Activated CD4-positive, alpha-beta T cell treated with anti-CD3 and anti-CD28 coated beads, Interleukin-2, amount 50 U/mL, for 4 hours (primary cell): ENCODE measurements at regions not wholly inside any gene's neighbourhood (a gene's known extent, or its start where the extent isn't known, plus 50 kb on each side); places are given as distances from the start of the nearest gene placed in this dataset.
"Not testable (repeated sequence)": the region's sequence is repeated elsewhere in the genome, so short reads cannot be mapped to it uniquely, and the experiment has no call there.

Experiments
- DNase-seq, 2 experiments: peaks; one replicate each; pipeline ENCODE4 v3.0.0-alpha.2; 2020

DNA sequence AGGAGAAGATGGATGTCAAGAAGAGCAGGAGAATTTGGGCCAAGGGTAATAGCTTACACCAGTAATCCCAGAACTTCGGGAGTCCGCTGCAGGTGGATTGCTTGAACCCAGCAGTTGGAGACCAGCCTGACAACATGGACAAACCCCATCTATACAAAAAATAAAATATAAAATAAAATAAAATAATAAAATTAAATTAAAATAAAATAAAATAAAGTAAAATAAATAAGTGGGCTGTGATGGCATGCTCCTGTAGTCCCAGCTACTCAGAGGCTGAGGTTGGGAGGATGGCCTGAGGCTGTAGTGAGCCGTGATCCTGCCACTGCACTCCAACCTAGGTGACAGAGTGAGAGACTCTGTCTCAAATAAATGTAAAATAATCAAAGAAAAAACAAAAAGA, 1946.7 kb downstream of the MRPL39 start:
- DNase-seq = no peak

DNA sequence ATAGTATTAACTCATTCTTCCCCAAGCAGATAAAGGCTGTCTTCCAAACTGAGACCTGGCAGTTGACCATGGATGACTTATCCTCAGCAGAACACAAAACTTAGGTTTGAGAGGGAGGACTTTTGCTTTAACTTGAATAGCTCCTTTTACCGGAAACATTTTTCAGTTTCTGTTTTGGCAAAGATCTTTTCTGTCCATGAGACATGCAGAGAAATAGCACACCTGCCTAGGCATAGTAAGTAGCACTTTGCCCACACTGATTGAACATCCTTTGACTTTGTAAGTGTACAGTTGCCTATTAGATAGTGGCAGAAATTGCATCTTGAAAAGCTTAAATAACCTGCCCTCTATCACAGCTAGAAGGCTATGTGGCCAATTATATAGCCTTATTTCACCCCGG, 1962.5 kb downstream of the MRPL39 start:
- DNase-seq = no peak

DNA sequence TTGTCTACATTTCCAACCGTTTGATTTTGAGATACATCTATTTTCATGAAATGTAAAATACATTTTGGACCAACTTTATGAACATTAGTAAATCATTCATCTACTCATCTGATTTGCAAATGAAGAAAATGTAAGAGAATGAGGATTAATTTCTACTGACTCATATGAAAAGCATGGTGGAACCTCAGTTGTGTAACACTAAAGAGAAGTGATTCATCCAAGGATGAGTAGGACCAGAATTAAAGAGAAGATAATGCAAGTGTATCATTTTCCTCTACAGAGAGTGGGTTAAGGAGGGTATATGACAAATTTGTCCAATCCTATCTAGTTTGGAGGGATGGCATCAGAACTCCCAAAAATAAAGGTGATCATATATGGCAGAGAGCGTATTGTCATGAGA, 1967.6 kb downstream of the MRPL39 start:
- no peak for DNase-seq

DNA sequence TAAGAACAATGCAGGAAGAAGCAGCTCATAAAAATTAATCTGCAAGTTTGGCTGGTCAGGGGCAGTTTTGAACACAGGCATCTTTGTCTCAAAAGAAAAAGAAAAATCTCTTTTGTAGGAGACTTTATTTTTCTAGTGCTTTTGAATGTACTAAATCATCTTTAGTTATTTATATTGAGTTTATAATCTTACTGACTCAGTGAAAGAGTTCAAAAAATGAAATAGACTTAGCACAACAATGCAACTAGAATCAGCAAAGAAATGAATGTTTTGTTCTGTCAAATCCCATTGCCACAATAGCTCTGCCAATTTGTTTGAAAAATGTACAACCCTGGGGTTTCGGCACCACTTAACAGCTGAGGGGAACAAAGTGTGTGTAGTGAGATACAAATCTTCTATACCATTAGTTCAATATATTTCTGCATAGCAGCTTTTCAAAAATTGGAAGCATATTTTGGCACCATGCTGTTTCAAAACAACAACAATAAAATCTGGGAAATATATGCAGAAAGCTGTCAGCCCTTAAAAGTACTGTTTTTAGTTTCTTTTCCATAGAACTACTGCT, 1969.1 kb downstream of the MRPL39 start:
- no peak for DNase-seq

DNA sequence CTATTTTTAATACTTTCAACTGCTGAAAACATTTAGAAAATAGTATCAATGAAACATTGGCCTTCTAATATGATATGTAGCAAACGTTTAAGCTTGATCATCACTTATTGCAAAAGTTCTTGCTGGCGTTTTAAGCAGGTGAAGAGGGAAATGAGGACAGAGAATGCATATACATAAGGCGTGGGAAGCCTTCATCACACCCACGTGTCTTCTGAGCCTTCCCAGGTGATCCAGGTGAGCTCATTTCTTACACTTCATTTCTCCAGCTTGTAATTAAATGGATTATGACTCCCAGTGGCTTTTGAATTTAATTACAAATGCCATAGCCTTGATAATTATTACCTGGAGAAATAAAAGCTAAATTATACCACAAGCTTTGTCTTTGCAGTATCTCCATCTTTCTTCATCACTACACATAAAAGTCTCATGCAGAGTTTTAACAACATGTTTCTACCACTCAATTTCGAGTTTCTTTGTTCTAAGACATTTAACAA, 1973.8 kb downstream of the MRPL39 start:
- no peak for DNase-seq

DNA sequence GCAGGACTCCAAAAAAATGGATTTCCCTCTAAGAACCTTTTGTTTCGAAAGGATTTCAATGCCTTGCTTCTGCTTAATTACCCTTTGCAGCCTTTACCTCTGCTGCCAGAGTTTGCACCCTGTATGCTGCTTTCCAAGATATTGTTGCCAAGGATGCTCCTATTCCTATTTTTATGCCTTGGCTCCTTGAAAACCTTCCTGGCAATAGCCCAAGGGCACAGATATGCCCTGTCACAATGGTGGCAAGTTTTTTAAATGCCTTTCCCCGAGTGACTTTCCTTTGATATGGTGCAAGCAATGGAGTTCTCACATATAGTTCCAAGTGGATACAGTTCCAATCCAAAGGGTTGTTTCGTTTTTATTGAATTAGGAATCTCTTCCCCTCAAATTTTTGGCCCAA, 1983.0 kb downstream of the MRPL39 start:
- no peak for DNase-seq

DNA sequence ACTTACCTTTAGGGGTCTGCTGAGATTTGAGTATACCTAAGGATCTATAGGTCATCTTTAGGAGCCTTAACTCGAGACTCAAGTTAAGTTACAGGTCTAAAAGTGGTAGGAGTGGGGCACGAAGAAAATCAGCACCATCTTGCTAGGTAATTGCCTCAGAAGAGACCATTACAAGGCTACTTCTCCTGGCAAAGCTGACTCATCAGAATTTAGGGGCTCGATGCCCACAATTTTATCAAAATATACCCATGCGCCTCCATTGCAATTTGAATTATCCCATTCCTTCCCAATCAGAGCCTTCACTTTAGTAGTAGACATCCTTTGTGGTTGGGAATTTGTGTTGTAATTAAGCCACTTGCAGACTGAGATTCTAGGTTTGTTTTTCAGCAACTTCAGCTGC, 1994.3 kb downstream of the MRPL39 start:
- DNase-seq = no peak

DNA sequence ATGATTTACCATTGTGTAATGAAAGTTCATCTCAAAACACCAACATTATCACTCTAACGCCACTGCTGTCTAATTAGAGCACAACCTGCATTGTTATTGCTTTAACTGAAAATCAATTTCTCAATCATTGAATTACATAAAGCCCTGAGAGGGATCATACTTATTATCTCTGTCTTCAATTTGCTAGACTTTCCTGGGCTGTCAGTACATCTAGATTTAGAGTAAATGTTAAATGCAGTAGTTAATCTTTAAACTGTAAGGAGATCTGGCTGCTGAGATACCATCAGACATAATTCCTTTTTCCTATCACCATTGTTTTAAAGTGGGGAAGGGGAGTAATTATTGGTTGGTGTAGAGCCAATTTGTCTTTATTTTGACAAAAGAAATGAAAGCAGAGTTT, 1995.1 kb downstream of the MRPL39 start:
- DNase-seq = no peak

DNA sequence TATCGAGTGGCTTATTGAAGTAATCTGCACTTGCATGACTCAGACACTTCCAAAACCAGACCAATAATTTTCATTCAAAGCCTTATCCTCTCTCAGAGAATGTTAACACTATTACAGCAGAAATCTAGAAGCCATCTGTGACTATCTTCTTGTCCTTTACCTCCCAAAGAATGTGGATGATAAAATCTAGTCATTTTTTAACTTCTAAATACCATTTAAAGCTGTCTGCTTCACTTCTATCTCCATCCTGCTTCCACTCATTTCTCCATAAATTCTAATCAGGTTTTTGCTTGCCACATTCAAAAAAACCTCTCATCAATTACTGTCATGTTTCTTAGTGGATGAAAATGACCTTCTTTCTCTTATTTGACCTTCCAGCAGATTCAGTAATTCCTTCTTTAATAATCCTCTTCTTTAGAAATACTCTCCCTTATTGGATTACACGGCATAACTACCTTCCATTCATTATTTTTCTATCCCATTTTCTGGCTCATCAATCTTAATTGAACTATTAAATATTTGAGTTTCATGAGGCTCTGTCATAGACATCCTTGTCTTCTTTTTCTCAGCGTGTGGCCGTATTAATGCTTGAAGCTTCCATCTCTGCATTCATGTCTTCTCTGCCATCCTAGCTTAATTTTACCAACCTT, 1999.4 kb downstream of the MRPL39 start:
- no peak for DNase-seq

DNA sequence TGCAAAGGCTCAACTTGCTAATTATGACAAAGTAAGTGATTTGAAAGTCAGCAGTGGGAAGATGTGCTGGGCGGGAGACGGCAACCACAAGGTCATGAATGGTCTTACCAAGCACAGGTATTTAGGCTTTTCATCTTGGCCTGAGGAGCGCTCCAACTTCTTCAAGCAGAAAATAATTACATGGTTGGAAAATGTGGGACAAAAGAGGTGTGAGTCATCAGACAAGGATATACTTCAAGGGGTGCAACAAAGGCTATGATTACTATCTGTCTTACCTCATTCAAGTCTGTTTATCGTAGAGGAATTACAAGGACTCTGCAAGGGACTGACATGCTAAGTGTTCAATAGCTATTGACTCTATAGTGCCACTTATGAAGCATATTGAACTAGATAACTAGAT, 2005.7 kb downstream of the MRPL39 start:
- DNase-seq = no peak

DNA sequence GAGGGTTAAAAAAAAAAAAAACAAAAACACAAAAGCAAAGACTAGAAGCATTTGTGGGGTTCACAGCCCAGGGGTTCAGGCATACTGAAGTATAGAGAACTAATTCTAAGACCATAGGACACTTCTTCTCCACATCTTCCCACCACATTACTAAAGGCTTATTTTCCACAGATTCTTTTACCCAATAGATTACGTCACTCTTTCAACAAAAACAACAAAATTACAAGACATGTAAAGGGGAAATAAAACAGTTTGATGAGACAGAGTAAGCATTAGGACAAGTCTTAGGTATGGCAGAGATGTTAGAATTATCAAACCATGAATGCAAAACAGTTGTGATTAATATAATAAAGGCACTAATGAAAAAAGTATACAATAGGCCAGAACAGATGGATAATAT, 2013.7 kb downstream of the MRPL39 start:
- DNase-seq = no peak

DNA sequence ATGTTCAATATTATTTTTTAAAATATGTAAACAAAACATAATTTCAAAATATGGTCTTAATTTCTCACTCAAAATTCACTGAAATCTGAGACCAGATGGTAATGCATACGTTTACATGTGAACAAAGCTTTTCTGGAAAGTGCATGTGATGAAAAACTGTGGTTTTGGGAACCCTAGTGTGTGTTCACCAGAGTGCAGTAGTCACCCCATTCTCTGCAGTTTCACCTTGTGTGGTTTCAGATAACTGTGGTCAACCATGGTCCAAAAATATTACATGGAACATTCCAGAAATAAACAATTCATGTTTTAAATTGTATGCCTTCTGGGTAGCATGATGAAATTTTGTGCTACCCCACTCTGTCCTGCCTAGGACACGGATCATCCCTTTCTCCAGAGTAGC, 2021.9 kb downstream of the MRPL39 start:
- DNase-seq = no peak

DNA sequence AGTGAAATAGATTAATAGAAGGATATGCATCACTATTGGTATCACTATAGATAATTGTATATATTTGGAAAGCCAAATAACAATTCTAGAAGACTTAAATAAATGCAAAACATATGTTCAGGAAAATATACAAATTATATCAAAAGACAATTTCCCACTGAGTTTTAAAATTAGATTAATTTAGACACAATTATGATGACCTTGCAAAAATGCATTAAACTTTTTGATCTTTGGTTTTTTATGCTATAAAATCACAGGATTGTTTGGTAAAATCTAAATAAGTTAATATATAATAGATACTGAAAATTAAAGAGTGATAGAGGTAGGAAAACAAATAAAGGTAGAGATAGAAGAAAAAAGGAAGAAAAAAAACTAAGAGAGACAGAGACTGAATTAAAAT, 2027.7 kb downstream of the MRPL39 start:
- no peak for DNase-seq

DNA sequence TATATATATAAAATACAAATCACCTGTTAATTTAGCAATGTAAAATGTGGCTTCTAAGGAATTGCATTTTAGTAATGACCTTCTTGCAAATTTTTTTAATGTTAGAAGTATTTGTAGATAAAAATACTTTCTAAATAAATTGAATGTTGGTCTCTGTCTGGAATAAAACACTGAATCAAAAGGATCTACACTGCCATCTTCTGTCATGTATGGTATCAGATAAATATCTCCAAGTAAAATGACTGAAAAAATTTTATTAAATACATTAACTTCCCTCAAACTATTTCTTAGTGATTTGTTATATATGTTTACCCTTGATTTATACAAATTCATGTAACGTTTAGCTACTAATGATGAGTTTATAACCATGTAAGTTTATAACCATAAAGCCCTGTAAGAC, 2029.3 kb downstream of the MRPL39 start:
- no peak for DNase-seq

DNA sequence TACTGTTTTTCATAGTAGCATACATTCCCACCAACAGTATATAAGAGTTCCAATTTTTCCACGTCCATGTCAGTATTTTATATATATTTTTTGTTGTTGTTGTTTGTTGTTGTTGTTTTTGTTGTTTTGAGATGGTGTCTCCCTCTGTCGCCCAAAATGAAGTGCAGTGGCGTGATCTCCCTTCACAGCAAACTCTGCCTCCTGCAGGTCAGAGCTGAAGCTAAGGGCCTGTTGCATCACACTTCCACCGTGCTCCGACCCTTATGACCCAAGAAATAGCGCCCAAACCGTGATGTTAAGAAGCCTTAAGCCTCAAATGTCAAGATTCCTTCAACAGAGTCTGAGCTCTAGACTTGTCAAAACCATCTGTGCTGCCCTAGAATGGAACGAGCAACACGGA, 2032.3 kb downstream of the MRPL39 start:
- no peak for DNase-seq

DNA sequence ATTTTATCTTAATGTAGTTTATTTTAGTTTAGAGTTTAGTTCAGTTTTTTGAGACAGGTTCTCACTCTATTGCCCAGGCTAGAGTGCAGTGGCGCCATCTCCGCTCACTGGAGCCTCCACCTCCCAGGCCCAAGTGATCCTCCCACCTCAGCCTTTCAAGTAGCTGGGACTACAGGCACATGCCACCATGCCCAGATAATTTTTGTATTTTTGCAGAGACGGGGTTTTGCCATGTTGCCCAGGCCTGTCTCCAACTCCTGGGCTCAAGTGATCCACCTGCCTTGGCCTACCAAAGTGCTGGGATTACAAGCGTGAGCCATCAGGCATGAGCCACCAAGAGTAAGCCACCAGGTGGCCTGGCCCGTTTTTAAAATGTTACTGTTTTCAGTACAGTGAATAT, 2058.4 kb downstream of the MRPL39 start:
- DNase-seq = not testable (repeated sequence)

DNA sequence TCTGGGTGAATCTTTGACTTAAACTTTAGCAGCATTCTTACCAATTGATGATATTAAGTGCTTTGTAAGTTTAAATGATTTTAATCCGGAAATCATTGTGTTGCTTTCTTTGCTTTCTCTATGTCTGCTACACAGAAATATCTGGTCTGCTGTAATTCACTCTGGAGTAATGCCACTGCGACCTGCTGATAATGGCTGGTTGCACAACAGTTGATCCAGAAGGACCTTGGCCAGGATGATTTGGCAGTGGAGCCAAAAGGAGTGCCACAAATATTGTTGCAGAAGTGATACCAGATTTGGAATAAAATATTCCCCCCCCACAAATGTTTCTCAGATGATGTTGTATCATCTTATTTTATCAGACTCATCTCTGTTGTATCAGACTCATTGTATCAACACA, 2063.9 kb downstream of the MRPL39 start:
- DNase-seq = no peak

DNA sequence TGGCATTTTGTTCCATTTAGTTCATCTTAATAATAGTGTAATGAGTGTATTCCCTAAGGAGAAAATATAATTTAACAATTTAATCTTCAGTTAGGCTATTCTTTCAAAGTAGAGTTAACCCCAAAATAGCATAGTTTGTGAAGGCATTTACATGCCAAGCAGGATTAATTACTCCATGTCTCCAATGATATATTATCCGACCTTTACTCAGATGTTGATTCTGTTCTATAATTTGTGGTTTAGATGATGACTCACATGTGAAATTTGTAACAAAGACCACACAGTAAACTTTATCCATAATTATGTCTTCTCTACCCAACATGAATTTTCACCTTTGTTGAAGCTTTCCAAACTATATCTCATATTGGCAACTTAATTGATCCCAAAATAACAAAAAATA, 2065.2 kb downstream of the MRPL39 start:
- no peak for DNase-seq

DNA sequence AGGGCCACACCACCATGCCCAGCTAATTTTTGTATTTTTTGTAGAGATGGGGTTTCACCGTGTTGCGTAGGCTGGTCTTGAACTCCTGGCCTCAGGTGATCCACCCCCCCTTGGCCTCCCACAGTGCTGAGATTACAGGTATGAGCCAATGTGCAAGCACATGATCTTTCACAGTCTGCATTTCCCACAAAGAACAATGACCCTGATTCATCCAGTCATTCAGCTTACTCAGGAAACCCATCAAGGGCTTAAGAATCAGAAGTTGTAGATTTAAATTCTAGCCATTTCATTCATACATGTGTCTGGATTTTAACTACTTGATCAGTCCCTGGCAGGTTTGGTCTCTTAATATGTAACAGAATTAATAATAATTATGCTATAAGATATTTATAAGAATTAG, 2065.7 kb downstream of the MRPL39 start:
- no peak for DNase-seq

DNA sequence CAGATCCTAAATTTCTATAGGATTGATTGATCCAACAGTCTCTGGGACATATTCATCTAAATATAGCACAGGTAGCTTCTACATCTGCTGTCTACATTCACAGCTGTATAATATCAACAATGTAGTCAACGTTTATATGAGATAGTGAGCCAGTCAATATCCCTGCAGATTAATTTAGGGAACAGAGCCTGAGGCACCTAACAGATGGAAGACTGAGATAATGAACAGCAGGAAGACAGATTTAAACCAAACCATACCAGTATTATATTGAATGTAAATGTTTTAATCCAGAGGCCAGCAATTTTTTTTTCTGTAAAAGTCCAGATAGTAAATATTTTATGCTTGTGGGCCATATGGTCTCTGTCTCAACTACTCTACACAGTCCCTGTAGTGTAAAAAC, 2072.4 kb downstream of the MRPL39 start:
- no peak for DNase-seq

DNA sequence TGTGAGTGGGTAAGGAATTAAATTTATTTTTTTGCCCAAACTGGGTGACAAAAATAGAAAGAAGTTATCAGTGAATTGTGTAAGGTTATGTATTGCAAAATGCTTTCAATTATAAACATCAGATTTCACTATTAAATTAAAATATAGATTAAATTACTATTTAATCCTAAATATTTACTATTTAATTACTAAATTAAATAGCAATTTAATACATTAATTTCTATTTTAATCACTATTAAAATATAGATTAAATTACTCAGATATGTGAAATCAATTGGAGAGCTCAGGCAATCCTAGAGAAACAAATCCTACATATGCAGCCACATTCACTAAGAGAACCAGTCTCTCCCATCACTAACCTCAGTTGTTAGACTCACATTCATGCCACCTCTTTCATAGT, 2075.8 kb downstream of the MRPL39 start:
- DNase-seq = no peak

DNA sequence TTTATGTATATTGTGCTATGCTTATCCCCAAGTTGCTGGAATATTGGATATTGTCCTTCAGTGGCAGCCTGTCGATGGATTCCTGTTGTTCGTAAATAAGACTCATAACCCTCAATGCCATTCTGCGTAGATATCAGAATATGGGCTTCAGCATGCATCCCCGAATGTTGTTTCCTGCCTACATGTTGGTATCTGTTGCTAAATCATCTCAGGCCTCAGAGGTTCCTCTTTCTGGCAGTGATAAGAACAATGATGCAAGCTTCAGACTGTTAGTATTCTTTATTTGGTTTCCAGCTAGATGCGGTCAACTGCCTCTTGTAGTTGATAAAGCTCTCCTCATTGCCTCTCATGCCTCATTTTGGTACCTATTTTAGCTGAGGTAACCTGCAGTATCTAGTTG, 2082.6 kb downstream of the MRPL39 start:
- no peak for DNase-seq

DNA sequence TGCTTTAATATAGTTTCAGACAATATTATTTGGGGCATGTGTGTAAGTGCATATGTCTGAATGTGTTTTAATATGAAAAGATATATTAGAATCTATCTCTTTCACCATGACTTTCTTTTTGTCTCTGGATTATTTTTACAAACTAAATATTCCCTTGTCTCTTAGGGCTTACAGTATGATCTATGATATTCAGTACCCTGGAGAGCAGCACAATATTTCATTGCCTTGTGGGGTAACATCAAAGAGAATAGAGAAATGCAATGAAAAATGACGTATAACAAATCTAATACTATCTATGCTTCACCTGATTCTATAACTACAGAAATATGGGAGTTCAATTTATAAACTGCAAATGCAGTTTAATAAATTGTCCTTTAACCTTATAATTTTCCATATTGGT, 2084.5 kb downstream of the MRPL39 start:
- DNase-seq = no peak

DNA sequence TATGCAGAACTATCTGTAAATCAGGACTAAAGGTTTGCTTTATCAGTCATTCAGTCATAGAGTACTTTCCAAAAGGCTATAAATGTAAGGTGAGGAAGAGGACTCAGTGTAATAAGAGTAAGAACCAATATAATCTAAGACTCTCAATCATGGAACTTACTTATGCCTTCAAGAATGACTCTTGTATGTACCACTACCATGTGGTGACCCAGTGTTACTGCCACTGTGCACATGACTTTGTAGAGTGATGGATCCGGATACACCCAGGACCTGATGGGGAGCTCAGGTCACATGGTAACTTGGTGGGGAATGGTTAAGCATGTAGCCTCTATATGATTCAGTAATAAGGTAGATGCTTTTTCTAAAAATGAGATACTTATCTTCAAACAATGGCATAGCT, 2099.8 kb downstream of the MRPL39 start:
- no peak for DNase-seq

DNA sequence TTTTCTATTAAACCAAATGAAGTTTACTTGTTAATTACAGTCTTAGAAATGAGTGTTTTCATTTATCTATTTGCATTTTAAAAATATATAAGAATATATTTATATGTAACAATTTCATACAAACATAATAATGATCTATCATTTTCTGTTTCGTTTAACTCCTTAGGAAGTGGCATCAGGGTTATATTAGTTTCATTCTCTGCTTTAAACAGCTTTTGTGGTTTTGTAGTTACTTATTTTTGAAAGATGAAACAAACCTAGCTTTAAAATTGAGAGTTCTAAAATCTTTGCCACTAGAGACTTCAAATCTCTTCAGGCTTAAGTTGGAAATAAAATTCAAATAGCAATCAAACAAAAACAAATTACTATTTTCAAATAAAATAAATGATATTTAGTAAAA, 2110.6 kb downstream of the MRPL39 start:
- no peak for DNase-seq
